ENCODE measurements at regions not wholly inside any gene's neighbourhood (a gene's known extent, or its start where the extent isn't known, plus 50 kb on each side); places are given as distances from the start of the nearest gene placed in this dataset.

DNA sequence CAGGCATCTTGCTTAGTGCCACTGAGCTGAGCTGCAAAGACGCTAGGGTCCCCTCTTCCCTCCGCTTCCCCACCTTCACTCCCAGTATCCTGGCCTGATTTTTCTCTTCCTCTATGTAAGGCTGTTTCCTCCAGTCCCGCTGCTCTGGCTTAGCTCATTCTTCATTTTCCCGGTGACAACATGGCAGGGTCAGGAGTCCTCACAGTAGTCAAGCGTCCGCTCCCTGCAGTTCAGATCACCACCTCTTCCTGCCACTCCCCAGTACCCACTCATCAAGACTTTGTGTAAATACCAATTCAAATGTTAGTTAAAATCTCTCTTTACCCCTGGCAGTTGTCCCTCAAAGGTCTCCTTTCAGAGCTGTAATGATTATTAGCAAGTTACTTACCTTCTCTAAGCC, 650.4 kb upstream of the CELF2 start:
- ChIA-PET POLR2A (no interaction called here), RAD21 (ENCODE audit: low non-redundant PET in 1 of 2, low total read pairs in 2 of 2, uncharacterized antibody in 2 of 2, unreplicated experiment in 2 of 2) (no interaction called here), CTCF (no interaction called here)
- Histone ChIP-seq H3K4me1 (ENCODE audit: control insufficient read depth in 1 of 2, insufficient read depth in 2 of 2, low read length in 2 of 2) (no peaks in the 10 kb centered on the region), H3K79me2 (ENCODE audit: insufficient read depth, low read length) (no peaks in the 10 kb centered on the region), H3K36me3 (ENCODE audit: control insufficient read depth in 1 of 2, insufficient read depth in 2 of 2, low read length in 2 of 2) (no peaks in the 10 kb centered on the region), H3K9me2 (ENCODE audit: insufficient read depth) (no peaks in the 10 kb centered on the region), H3K4me2 (ENCODE audit: low read length) (no peak overlapping the region), H3K27me3 (ENCODE audit: insufficient read depth, low read length) (no peaks in the 10 kb centered on the region), H3K27ac (ENCODE audit: low read depth, low read length) (no peak overlapping the region), H3K9ac (ENCODE audit: low read length) (no peak overlapping the region), H3K9me3 (ENCODE audit: control insufficient read depth in 1 of 2, insufficient read depth in 1 of 2, low read depth in 1 of 2, low read length in 2 of 2) (peaks cover 13 to 35% of the 10 kb centered on the region in 2 experiments; a peak in 2 of 4 replicates), H3K4me3 (replicated peaks in 1 of 2; ENCODE audit: low read depth in 1 of 2, low read length in 2 of 2) (no peak overlapping the region), H2AFZ (ENCODE audit: low read depth, low read length, poor library complexity, severe bottlenecking) (no peak overlapping the region), H4K20me1 (ENCODE audit: insufficient read depth) (no peaks in the 10 kb centered on the region)
- DNase-seq (ENCODE audit: low read depth, low spot score) (no peak), ATAC-seq (no peak)
- TF ChIP-seq EZH2 (IDR thresholded peaks at IDR 0.05) (no peak), ELF1 (IDR thresholded peaks at IDR 0.05; ENCODE audit: borderline replicate concordance, low read depth) (no peak), ZFX (IDR thresholded peaks at IDR 0.05) (no peak)
- TF ChIP-seq, protein P1, sequence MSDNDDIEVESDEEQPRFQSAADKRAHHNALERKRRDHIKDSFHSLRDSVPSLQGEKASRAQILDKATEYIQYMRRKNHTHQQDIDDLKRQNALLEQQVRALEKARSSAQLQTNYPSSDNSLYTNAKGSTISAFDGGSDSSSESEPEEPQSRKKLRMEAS (IDR thresholded peaks at IDR 0.05) = no peak
- intact Hi-C loops (cut with micrococcal nuclease) = no loop called here
- no TSS peak for BruUV-seq (replicated peaks)

- H3K36me3 ChIP-seq (ENCODE audit: control insufficient read depth in 1 of 2, insufficient read depth in 2 of 2, low read length in 2 of 2) = no peaks in the 10 kb centered on the region
- H3K4me1 ChIP-seq (ENCODE audit: control insufficient read depth in 1 of 2, insufficient read depth in 2 of 2, low read length in 2 of 2) = no peaks in the 10 kb centered on the region
- BruUV-seq (replicated peaks) = no TSS peak
- H3K79me2 ChIP-seq (ENCODE audit: insufficient read depth, low read length) = no peaks in the 10 kb centered on the region
- ChIA-PET CTCF (no interaction called here), RAD21 (ENCODE audit: low non-redundant PET in 1 of 2, low total read pairs in 2 of 2, uncharacterized antibody in 2 of 2, unreplicated experiment in 2 of 2) (no interaction called here), POLR2A (no interaction called here)
- no peak overlapping the region for H3K4me3 ChIP-seq (replicated peaks in 1 of 2; ENCODE audit: low read depth in 1 of 2, low read length in 2 of 2)
- TF ChIP-seq ZNF274 (IDR thresholded peaks at IDR 0.05; ENCODE audit: low read depth, low read length) = no peak
- no peak for TF ChIP-seq TCF7L2 (IDR thresholded peaks at IDR 0.05; ENCODE audit: borderline replicate concordance, extremely low read depth, insufficient read depth, insufficient read length)
- no peak for TF ChIP-seq REST (IDR thresholded peaks at IDR 0.05; ENCODE audit: low read depth)
- TF ChIP-seq POLR2A (IDR thresholded peaks at IDR 0.05; ENCODE audit: borderline replicate concordance, extremely low read depth, insufficient read depth, insufficient read length) = no peak
- TF ChIP-seq EGR1 (IDR thresholded peaks at IDR 0.05; ENCODE audit: low read depth) = no peak
- DNase-seq (ENCODE audit: low read depth, low spot score) (no peak), ATAC-seq (no peak)
- H3K9me2 ChIP-seq (ENCODE audit: insufficient read depth) = no peaks in the 10 kb centered on the region
- no peak overlapping the region for H3K4me2 ChIP-seq (ENCODE audit: low read length)
- H3K9me3 ChIP-seq (ENCODE audit: control insufficient read depth in 1 of 2, insufficient read depth in 1 of 2, low read depth in 1 of 2, low read length in 2 of 2) = peaks cover 17 to 30% of the 10 kb centered on the region in 2 experiments; a peak in 2 of 4 replicates
- no peaks in the 10 kb centered on the region for H3K27me3 ChIP-seq (ENCODE audit: insufficient read depth, low read length)
- no peak overlapping the region for H3K9ac ChIP-seq (ENCODE audit: low read length)
- H4K20me1 ChIP-seq (ENCODE audit: insufficient read depth) = no peaks in the 10 kb centered on the region
- H2AFZ ChIP-seq (ENCODE audit: low read depth, low read length, poor library complexity, severe bottlenecking) = no peak overlapping the region
- H3K27ac ChIP-seq (ENCODE audit: low read depth, low read length) = no peak overlapping the region
- intact Hi-C loops (cut with micrococcal nuclease) = no loop called here
Observed at GRCh38 chr10:10368951-10369576, 648.6 kb upstream of the CELF2 start.

Data from HCT116 (cell line).